GM12892 (cell line): ENCODE measurements at regions not wholly inside any gene's neighbourhood (a gene's known extent, or its start where the extent isn't known, plus 50 kb on each side); places are given as distances from the start of the nearest gene placed in this dataset.

ENCODE experiments used
- POLR2A ChIP-seq: IDR thresholded peaks from 2 replicates; pipeline ENCODE4 v1.6.1; 2011; ENCODE audit warnings: low read depth, low read length, control low read depth
- POLR2AphosphoS5 ChIP-seq: IDR thresholded peaks from 2 replicates; pipeline ENCODE4 v1.6.1; 2011; ENCODE audit warnings: low read depth, low read length, control low read depth
- TAF1 ChIP-seq: IDR thresholded peaks from 2 replicates; pipeline ENCODE4 v1.6.1; 2011; ENCODE audit warnings: low read depth, mild to moderate bottlenecking, control low read depth, low read length, borderline replicate concordance

- TF ChIP-seq POLR2AphosphoS5 (no peak), POLR2A (no peak), TAF1 (no peak)
These were observed 121.3 kb upstream of the PNPLA4 start for GRCh38 chrX:8048466-8048865.
